NT2/D1 (cell line): ENCODE measurements at regions not wholly inside any gene's neighbourhood (a gene's known extent, or its start where the extent isn't known, plus 50 kb on each side); places are given as distances from the start of the nearest gene placed in this dataset.

Experiments used
- DNase-seq: peaks from one replicate; pipeline ENCODE4 v3.0.0-alpha.2; 2011; ENCODE audit warnings: low read depth, low spot score
- H3K27me3 ChIP-seq: 2 replicates; pipeline ENCODE4 v1.6.0; 2011; ENCODE audit warnings: mild to moderate bottlenecking; ENCODE audit not compliant: insufficient read length, insufficient read depth
- H3K36me3 ChIP-seq: 2 replicates; pipeline ENCODE4 v1.6.1; 2011; ENCODE audit warnings: mild to moderate bottlenecking, low read length, mixed read lengths; ENCODE audit not compliant: insufficient read depth, insufficient read length
- H3K4me1 ChIP-seq: 2 replicates; pipeline ENCODE4 v1.5.1; 2011; ENCODE audit not compliant: insufficient read depth, insufficient read length
- H3K4me3 ChIP-seq: 2 replicates; pipeline ENCODE4 v1.5.1; 2011; ENCODE audit warnings: low read depth; ENCODE audit not compliant: insufficient read length
- H3K9ac ChIP-seq: 2 replicates; pipeline ENCODE4 v1.6.0; 2011; ENCODE audit warnings: low read depth; ENCODE audit not compliant: insufficient read length
- H3K9me3 ChIP-seq: 2 replicates; pipeline ENCODE4 v1.5.1; 2011; ENCODE audit warnings: mild to moderate bottlenecking, low read length; ENCODE audit not compliant: insufficient read depth
- SUZ12 ChIP-seq: IDR thresholded peaks from 2 replicates; pipeline ENCODE4 v1.6.1; 2011; ENCODE audit not compliant: insufficient read length, insufficient read depth; ENCODE audit errors: extremely low read depth
- YY1 ChIP-seq: IDR thresholded peaks from 2 replicates; pipeline ENCODE4 v1.6.1; 2011; ENCODE audit not compliant: insufficient read length, insufficient read depth
- ZNF274 ChIP-seq: IDR thresholded peaks from 2 replicates; pipeline ENCODE4 v1.6.1; 2011; ENCODE audit warnings: mild to moderate bottlenecking, low read depth, low read length

DNA sequence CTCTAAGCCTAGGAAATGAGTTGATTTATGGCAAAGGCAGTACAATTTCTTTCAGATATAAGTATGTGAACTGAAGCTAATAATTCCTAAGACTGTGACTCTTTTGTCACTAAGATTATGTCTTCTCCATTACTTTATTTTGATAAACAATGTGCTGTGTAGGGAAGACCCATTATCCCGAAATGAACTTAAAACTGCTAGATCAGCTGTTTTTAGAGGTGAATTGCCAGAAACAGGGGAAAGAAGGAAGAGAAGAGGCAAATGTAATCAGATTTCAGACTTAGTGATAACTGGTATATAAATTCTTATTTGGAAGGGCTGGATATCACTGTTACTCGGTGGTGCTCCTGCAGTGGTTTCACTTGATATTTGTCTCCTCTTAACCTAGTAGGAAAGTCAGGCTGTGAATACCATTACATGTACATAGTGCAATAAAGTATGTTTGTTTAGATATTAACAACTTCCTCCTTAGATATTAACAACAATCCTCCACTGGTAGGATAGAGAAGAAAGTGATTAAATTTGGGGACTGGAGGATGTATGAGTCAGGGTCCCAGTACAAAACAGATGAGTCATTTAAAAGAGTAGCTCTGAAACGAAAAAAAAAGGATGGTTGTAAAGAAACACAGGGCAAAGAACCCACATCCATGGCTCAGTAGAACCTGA, 338.5 kb upstream of the KCNH8 start:
- no peaks in the 10 kb centered on the region for H3K36me3 ChIP-seq
- no peak overlapping the region for H3K9ac ChIP-seq
- H3K4me3 ChIP-seq, result no peak overlapping the region
- H3K27me3 ChIP-seq, result no peaks in the 10 kb centered on the region
- no peaks in the 10 kb centered on the region for H3K4me1 ChIP-seq
- no peaks in the 10 kb centered on the region for H3K9me3 ChIP-seq
- DNase-seq, result no peak
- no peak for TF ChIP-seq ZNF274
- no peak for TF ChIP-seq SUZ12
- TF ChIP-seq YY1, result no peak

GRCh38 chr3:18808429-18808828, 339.9 kb upstream of the KCNH8 start:
- Histone ChIP-seq H3K36me3 (no peaks in the 10 kb centered on the region), H3K4me3 (no peak overlapping the region), H3K27me3 (no peaks in the 10 kb centered on the region), H3K9me3 (no peaks in the 10 kb centered on the region), H3K4me1 (no peaks in the 10 kb centered on the region), H3K9ac (no peak overlapping the region)
- no peak for DNase-seq
- no peak for TF ChIP-seq YY1
- TF ChIP-seq SUZ12, result no peak
- no peak for TF ChIP-seq ZNF274

DNA sequence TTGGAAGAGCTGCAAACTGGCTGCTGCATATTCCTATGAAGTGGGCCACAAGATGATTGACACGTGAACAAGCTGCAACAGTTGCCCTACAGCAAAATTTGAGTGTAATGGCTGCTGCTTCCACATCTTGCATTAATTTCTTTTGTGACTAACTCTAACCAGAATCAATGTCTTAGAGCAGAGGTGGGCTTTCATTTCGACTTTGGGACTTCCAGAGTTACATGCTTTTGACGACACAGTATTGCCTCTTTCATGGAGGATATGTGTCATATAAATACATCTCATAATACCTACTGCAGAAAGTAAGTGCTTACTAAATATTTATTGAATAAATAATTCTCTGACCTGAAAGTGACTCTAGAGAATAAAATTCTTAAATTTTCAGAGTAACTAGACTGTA, 340.7 kb upstream of the KCNH8 start:
- H3K9ac ChIP-seq, result no peak overlapping the region
- no peak overlapping the region for H3K4me3 ChIP-seq
- TF ChIP-seq SUZ12 (no peak), YY1 (no peak), ZNF274 (no peak)
- H3K27me3 ChIP-seq, result no peaks in the 10 kb centered on the region
- H3K36me3 ChIP-seq, result no peaks in the 10 kb centered on the region
- no peaks in the 10 kb centered on the region for H3K9me3 ChIP-seq
- no peak for DNase-seq
- H3K4me1 ChIP-seq, result no peaks in the 10 kb centered on the region

- no peak for DNase-seq
- no peaks in the 10 kb centered on the region for H3K36me3 ChIP-seq
- no peak overlapping the region for H3K9ac ChIP-seq
- H3K4me3 ChIP-seq, result no peak overlapping the region
- no peaks in the 10 kb centered on the region for H3K9me3 ChIP-seq
- no peaks in the 10 kb centered on the region for H3K4me1 ChIP-seq
- TF ChIP-seq SUZ12 (no peak), YY1 (no peak), ZNF274 (no peak)
- H3K27me3 ChIP-seq, result no peaks in the 10 kb centered on the region
These were observed 341.7 kb upstream of the KCNH8 start for GRCh38 chr3:18806633-18807032.

DNA sequence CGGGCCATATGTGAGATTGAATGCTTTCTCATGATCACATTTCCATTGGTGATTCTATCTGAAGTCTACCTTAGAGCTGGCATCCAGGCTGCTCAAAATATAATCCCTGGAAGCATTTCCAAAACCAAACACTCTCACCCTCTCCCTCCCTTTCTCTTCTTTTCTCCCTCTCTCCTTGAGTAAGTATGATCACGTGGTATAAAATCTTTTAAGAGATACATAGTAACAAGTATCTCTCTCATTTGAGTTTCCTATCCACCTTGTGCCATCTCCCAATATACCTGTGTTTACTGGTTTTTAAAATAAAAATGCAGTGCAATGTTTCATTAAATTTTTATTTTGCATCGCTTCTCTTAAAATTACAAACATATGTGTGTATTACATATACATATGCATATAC, 350.9 kb upstream of the KCNH8 start:
- Histone ChIP-seq H3K9ac (no peak overlapping the region), H3K4me3 (no peak overlapping the region), H3K9me3 (no peaks in the 10 kb centered on the region), H3K27me3 (no peaks in the 10 kb centered on the region), H3K4me1 (no peaks in the 10 kb centered on the region), H3K36me3 (no peaks in the 10 kb centered on the region)
- TF ChIP-seq SUZ12 (no peak), ZNF274 (no peak), YY1 (no peak)
- no peak for DNase-seq

GRCh38 chr3:18795078-18795477, 353.2 kb upstream of the KCNH8 start:
- Histone ChIP-seq H3K4me3 (no peak overlapping the region), H3K9ac (no peak overlapping the region), H3K9me3 (no peaks in the 10 kb centered on the region), H3K27me3 (no peaks in the 10 kb centered on the region), H3K4me1 (no peaks in the 10 kb centered on the region), H3K36me3 (no peaks in the 10 kb centered on the region)
- DNase-seq, result no peak
- TF ChIP-seq ZNF274, result no peak
- no peak for TF ChIP-seq SUZ12
- TF ChIP-seq YY1, result no peak

GRCh38 chr3:18791752-18792151, 356.6 kb upstream of the KCNH8 start:
- Histone ChIP-seq H3K4me1 (no peaks in the 10 kb centered on the region), H3K27me3 (no peaks in the 10 kb centered on the region)
- TF ChIP-seq SUZ12 (no peak), ZNF274 (no peak), YY1 (no peak)

DNA sequence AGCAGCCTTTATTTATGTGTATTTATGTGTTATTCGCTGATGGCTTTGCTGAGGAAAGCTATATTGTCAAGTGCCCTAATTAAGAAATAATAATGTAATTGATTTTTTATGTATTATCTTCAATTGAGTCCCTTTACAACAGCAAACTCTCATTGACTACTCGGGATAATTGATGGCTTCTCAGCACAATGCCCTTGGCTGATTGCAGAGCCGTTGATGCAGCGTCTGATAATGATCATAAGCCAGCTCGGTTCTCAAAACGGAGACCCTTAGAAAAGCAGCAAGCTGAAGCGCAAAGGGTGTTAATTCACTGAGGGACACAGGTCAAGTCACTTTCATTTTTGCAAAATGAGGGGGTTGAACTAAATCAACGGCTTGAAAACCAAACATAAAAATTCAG, 357.1 kb upstream of the KCNH8 start:
- no peak overlapping the region for H3K4me3 ChIP-seq
- no peak overlapping the region for H3K9ac ChIP-seq
- no peaks in the 10 kb centered on the region for H3K36me3 ChIP-seq
- H3K27me3 ChIP-seq, result no peaks in the 10 kb centered on the region
- H3K4me1 ChIP-seq, result no peaks in the 10 kb centered on the region
- no peak for DNase-seq
- TF ChIP-seq YY1, result no peak
- no peak for TF ChIP-seq ZNF274
- TF ChIP-seq SUZ12, result no peak
- no peaks in the 10 kb centered on the region for H3K9me3 ChIP-seq

More at GRCh38 chr3:18791752-18792151, 356.6 kb upstream of the KCNH8 start:
- Histone ChIP-seq H3K9me3 (no peaks in the 10 kb centered on the region), H3K4me3 (no peak overlapping the region), H3K9ac (no peak overlapping the region), H3K36me3 (no peaks in the 10 kb centered on the region)
- no peak for DNase-seq
